Keratinocyte (primary cell): ENCODE measurements at regions not wholly inside any gene's neighbourhood (a gene's known extent, or its start where the extent isn't known, plus 50 kb on each side); places are given as distances from the start of the nearest gene placed in this dataset.

Source experiments
- CTCF ChIP-seq, 3 experiments: IDR thresholded peaks in 1 of 3; conservative IDR thresholded peaks in 1 of 3; optimal IDR thresholded peaks in 1 of 3; 2 replicates in 2 of 3; 3 replicates in 1 of 3; pipeline versions ENCODE3 to v1.5.1; 2011; ENCODE audit warnings: low read length in 3 of 3, mild to moderate bottlenecking in 3 of 3, moderate library complexity in 2 of 3, control low read depth in 1 of 3, inconsistent platforms in 1 of 3; ENCODE audit not compliant: insufficient read depth in 2 of 3; ENCODE audit errors: extremely low read depth in 1 of 3
- EZH2 ChIP-seq: IDR thresholded peaks from one replicate; pipeline ENCODE4 v1.6.1; 2012; ENCODE audit warnings: inconsistent platforms, mild to moderate bottlenecking, low read length, moderate library complexity

- TF ChIP-seq CTCF (optimal IDR thresholded peaks at IDR 0.05 in 1 of 3, IDR thresholded peaks at IDR 0.05 in 1 of 3, conservative IDR thresholded peaks at IDR 0.05 in 1 of 3; ENCODE audit: extremely low read depth in 1 of 3, insufficient read depth in 2 of 3, low read length in 3 of 3) = no peak
- TF ChIP-seq EZH2 = no peak
Observed at GRCh38 chr14:85387181-85387580, 142.8 kb upstream of the FLRT2 start.
